GM23248 (cell line): ENCODE measurements at regions not wholly inside any gene's neighbourhood (a gene's known extent, or its start where the extent isn't known, plus 50 kb on each side); places are given as distances from the start of the nearest gene placed in this dataset.

Experiments used
- EZH2 ChIP-seq: fragments of 200-600 bp; sonication (generic); IDR thresholded peaks from 2 replicates; pipeline ENCODE4 v1.6.1; 2018; ENCODE audit warnings: antibody characterized with exemption, mild to moderate bottlenecking; ENCODE audit not compliant: insufficient read depth, poor library complexity, severe bottlenecking
- EZH2phosphoT487 ChIP-seq: fragments of 200-600 bp; sonication (generic); IDR thresholded peaks from 2 replicates; pipeline ENCODE4 v1.6.1; 2018; ENCODE audit warnings: antibody characterized with exemption, moderate library complexity, mild to moderate bottlenecking, low read depth; ENCODE audit not compliant: insufficient read depth

DNA sequence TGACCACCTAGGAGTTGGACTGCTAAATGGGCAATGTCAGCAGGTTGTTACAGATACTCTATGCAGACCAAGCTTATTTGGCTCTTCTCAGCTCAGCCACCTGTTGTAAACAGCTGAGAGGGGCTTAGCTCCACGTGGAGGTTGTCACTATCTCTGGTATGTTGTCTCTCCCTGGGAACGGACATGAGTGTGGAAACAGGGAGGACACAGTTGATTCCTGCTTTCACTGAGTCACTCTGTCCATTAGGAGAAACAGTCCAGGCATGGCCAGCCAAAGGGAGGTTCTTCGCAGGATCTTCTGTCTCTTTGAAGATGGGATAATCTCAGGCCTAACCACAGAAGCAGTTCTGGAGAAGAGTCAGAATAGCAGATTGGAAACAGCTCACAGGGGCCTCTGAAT lies 121.2 kb downstream of the PALM2AKAP2 start:
- TF ChIP-seq EZH2 (no peak), EZH2phosphoT487 (no peak)
